ENCODE measurements at regions not wholly inside any gene's neighbourhood (a gene's known extent, or its start where the extent isn't known, plus 50 kb on each side); places are given as distances from the start of the nearest gene placed in this dataset.

GRCh38 chr16:31706318-31706717 lies 167.3 kb upstream of the ZNF267 start:
- intact Hi-C loops (cut with DNase I) = no loop called here
- ATAC-seq = no peak
- TF ChIP-seq CTCF (IDR thresholded peaks at IDR 0.05) = no peak

GRCh38 chr16:31706925-31707324 lies 166.7 kb upstream of the ZNF267 start:
- H3K36me3 ChIP-seq = peaks cover 0 to 64% of the 10 kb centered on the region in 2 donors
- no peak overlapping the region for H3K4me3 ChIP-seq

More at GRCh38 chr16:31706318-31706717, 167.3 kb upstream of the ZNF267 start:
- H3K4me3 ChIP-seq = no peak overlapping the region
- H3K9me3 ChIP-seq = no peaks in the 10 kb centered on the region
- peaks cover 0 to 9% of the 10 kb centered on the region in 2 donors for H3K4me1 ChIP-seq
- H3K27ac ChIP-seq = no peak overlapping the region
- peaks cover 0 to 64% of the 10 kb centered on the region in 2 donors for H3K36me3 ChIP-seq
- peaks cover 0 to 4% of the 10 kb centered on the region in 2 donors for H3K27me3 ChIP-seq
- peak in 1 of 4 donors; percentile 56 for DNase-seq

GRCh38 chr16:31707743-31708335 lies 165.8 kb upstream of the ZNF267 start:
- no peak overlapping the region for H3K27ac ChIP-seq
- intact Hi-C loops (cut with DNase I) = no loop called here
- no peaks in the 10 kb centered on the region for H3K9me3 ChIP-seq
- no peak for TF ChIP-seq CTCF (IDR thresholded peaks at IDR 0.05)
- H3K27me3 ChIP-seq = no peaks in the 10 kb centered on the region
- H3K36me3 ChIP-seq = peaks cover 0 to 64% of the 10 kb centered on the region in 2 donors
- ATAC-seq = no peak
- peak in 1 of 4 donors; percentile 39 for DNase-seq
- peaks cover 0 to 6% of the 10 kb centered on the region in 2 donors for H3K4me1 ChIP-seq
- no peak overlapping the region for H3K4me3 ChIP-seq

More at GRCh38 chr16:31706925-31707324, 166.7 kb upstream of the ZNF267 start:
- ATAC-seq = no peak
- H3K27ac ChIP-seq = no peak overlapping the region
- no peak for TF ChIP-seq CTCF (IDR thresholded peaks at IDR 0.05)
- intact Hi-C loops (cut with DNase I) = no loop called here
- H3K9me3 ChIP-seq = no peaks in the 10 kb centered on the region
- peaks cover 0 to 3% of the 10 kb centered on the region in 2 donors for H3K4me1 ChIP-seq
- H3K27me3 ChIP-seq = no peaks in the 10 kb centered on the region
- peak in 1 of 4 donors; percentile 47 for DNase-seq

- Histone ChIP-seq H3K36me3 (peaks cover 0 to 59% of the 10 kb centered on the region in 2 donors), H3K4me3 (no peak overlapping the region), H3K27me3 (no peaks in the 10 kb centered on the region), H3K9me3 (no peaks in the 10 kb centered on the region), H3K27ac (no peak overlapping the region), H3K4me1 (peaks cover 0 to 6% of the 10 kb centered on the region in 2 donors)
- no peak for TF ChIP-seq CTCF (IDR thresholded peaks at IDR 0.05)
- intact Hi-C loops (cut with DNase I) = no loop called here
- no peak for DNase-seq
- ATAC-seq = no peak
These were observed 165.3 kb upstream of the ZNF267 start for GRCh38 chr16:31708348-31708747.

GRCh38 chr16:31709181-31709580 lies 164.4 kb upstream of the ZNF267 start:
- intact Hi-C loops (cut with DNase I) = no loop called here
- H3K27me3 ChIP-seq = no peaks in the 10 kb centered on the region
- peaks cover 1 to 9% of the 10 kb centered on the region in 2 donors for H3K4me1 ChIP-seq
- TF ChIP-seq CTCF (IDR thresholded peaks at IDR 0.05) = no peak
- H3K36me3 ChIP-seq = peaks cover 0 to 51% of the 10 kb centered on the region in 2 donors
- no peaks in the 10 kb centered on the region for H3K9me3 ChIP-seq
- no peak for ATAC-seq
- peak in 1 of 4 donors; percentile 69 for DNase-seq
- H3K27ac ChIP-seq = no peak overlapping the region
- no peak overlapping the region for H3K4me3 ChIP-seq
